ENCODE measurements at regions not wholly inside any gene's neighbourhood (a gene's known extent, or its start where the extent isn't known, plus 50 kb on each side); places are given as distances from the start of the nearest gene placed in this dataset.
"Not testable (repeated sequence)": the region's sequence is repeated elsewhere in the genome, so short reads cannot be mapped to it uniquely, and the experiment has no call there.

DNA sequence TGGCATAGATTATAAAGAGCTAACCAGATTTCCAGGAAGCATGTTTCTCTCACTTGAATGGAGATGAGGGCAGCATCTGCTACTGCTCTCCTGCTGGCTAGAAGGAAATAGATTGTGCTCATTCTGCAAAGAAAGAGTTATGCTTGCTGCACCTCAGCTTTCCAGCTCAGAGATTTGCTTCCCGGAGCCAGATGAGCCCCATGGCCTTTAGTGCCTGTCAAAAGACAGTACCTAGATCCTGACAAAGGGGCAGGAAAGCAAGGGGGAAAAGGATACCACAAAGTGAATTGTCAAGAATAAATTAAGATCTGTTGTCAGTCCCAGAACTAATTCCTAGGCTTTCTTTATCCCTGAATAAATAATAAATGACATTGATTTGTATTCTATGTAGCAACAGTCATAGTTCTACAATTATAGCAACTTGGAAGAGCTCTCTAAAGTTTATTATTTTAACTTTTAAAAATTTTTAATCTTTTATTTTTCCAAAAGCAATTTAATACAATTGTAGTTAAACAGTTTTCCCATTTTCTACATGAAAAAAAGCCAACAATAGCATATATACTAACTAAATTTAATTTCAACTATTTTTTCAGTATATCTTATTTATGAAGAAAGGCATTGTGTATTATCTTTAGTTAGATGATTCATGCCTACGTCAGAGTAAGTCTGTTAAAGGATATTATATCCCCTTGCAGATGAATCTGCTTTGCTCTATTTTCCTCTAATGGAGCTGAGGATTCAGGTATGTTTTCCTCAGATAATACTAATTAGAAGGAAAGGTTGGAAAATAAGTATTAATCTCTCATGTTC lies 306.1 kb upstream of the DDI1 start:
- DNase-seq = no peak

DNA sequence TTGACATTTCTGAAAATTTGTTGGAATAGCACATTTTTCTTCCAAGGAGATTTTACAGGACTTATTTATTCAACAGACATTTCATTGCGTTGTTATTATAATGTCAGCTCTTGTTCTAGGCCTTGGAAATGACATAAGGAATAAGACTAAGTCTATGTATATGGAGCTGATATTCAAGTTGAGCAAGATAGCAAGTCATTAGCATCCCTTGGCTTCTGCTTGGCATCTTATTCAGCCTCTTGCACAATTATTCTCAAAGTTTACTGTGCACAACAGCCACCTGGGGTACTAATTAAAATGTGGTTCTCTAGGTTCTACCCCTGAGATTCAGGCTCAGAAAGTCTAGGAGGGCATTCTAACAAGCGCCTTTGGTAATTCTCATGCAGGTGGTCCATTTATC lies 304.8 kb upstream of the DDI1 start:
- no peak for DNase-seq

- no peak for DNase-seq
Observed at GRCh38 chr11:103733889-103734288, 302.6 kb upstream of the DDI1 start.

DNA sequence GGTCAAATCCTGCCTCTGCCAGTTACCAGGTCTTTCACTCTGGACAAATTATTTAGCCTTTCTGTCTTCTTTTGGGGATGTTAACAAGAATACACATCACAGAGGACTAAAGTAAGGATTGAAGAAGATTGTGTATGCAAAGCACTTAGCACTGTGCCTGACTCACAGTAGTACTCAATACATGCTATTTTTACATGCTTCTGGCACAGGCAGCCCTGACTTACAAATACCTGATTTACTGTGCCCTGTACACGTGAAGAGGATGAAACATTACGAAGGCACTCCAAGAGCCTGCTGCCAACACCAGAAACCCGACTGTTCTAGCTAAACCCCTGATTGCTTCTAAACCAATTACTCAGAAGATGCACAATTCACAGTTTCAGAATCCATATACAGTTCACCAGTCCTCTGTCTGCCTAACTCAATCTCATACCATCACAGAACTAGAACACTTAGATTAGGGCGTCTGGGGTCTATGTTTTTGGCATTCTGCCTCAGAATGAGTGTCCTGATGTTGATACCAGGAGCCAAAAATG lies 300.9 kb upstream of the DDI1 start:
- no peak for DNase-seq

DNA sequence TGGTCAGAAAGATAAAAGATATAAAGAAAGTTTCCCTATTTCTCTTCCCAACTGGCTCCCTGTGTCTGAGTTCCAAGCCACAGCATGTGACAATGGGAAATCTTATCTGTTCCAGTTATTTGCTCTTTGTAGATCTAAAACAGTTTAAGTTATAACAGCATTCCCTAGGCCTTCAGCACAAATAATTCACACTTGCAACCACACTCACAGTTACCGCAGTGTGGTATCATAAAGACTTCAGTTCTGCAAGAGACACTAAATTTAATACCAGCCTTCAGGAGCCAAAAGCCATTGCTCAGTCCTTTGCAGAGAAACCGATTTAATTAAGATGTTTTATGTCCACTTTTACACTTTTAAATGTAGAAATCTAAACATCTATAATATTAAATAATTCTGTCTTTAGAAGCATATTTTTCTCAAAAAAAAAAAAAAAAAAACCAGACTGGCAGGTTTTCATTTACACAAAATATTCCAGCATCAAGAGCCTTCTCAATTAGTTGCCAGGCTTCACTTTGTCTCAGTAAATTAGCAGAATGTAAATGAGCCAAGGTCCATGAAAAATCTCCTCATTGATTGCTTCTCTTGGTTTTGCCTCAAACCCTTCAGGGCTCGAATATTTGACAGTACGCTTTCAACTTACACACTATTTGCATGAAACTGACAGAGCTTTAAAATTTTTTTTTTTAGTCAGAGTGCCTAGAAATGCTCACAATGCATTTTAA lies 300.0 kb upstream of the DDI1 start:
- no peak for DNase-seq

- peak; percentile 5 for DNase-seq
Observed at GRCh38 chr11:103737037-103737622, 299.3 kb upstream of the DDI1 start.

- no peak for DNase-seq
Observed at GRCh38 chr11:103737747-103738146, 298.7 kb upstream of the DDI1 start.

DNA sequence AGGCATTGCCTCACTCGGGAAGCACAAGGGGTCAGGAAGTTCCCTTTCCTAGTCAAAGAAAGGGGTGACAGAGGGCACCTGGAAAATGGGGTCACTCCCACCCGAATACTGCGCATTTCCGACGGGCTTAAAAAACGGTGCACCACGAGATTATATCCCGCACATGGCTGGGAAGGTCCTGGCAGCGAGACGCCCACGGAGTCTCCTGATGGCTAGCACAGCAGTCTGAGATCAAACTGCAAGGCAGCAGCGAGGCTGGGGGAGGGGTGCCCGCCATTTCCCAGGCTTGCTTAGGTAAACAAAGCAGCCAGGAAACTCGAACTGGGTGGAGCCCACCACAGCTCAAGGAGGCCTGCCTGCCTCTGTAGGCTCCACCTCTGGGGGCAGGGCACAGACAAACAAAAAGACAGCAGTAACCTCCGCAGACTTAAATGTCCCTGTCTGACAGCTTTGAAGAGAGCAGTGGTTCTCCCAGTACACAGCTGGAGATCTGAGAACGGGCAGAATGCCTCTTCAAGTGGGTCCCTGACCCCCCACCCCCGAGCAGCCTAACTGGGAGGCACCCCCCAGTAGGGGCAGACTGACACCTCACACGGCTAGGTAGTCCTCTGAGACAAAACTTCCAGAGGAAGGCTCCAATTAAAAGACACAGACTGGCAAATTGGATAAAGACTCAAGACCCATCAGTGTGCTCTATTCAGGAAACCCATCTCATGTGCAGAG lies 297.2 kb upstream of the DDI1 start:
- DNase-seq = not testable (repeated sequence)

- DNase-seq = no peak
Observed at GRCh38 chr11:103744496-103745153, 291.8 kb upstream of the DDI1 start.

- no peak for DNase-seq
Observed at GRCh38 chr11:103749158-103749557, 287.3 kb upstream of the DDI1 start.

- DNase-seq = no peak
Observed at GRCh38 chr11:103768816-103769215, 267.6 kb upstream of the DDI1 start.

DNA sequence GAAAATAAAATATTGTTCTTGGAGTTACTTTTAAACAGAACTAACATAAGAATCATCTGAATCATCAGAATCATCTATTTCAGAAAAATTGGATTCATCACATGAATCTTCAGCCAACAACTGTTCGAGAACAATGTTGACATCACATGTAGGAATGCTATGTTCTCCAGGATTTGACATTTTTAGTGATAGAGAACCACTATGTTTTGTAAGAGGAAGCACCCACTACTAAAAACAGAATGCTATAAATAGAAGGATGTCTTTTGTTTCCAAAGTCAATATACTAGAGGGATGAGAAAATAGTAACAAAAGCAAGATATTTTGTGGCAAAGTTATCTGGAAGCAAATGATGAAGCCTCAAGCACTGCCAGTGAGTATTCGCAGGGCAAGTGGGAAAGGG lies 263.4 kb upstream of the DDI1 start:
- peak; percentile 3 for DNase-seq

GRCh38 chr11:103773537-103773936 lies 262.9 kb upstream of the DDI1 start:
- DNase-seq = no peak

GRCh38 chr11:103779054-103779453 lies 257.4 kb upstream of the DDI1 start:
- DNase-seq = no peak

DNA sequence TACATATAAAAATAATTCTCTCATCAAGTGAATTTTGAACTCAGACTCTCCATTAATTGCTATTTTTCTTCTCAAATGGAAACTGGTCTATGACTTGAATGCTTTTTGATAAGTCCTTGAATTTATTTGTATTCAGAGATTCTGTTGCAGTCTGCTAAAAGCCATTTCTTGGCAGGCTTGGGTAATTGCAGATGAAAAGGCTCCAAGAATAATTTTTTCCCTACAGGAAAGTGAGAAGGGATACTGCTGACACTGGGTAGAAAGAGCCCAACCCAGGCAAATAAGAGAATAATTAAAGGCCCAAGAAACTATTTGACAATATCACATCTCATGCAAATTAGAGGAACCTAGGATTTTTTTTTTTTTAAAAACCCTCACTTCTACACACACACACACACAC lies 246.5 kb upstream of the DDI1 start:
- DNase-seq = no peak

- no peak for DNase-seq
Observed at GRCh38 chr11:103792981-103793468, 243.4 kb upstream of the DDI1 start.

GRCh38 chr11:103794262-103794661 lies 242.2 kb upstream of the DDI1 start:
- DNase-seq = no peak

GRCh38 chr11:103798026-103798425 lies 238.4 kb upstream of the DDI1 start:
- no peak for DNase-seq

GRCh38 chr11:103798446-103798845 lies 238.0 kb upstream of the DDI1 start:
- DNase-seq = no peak

DNA sequence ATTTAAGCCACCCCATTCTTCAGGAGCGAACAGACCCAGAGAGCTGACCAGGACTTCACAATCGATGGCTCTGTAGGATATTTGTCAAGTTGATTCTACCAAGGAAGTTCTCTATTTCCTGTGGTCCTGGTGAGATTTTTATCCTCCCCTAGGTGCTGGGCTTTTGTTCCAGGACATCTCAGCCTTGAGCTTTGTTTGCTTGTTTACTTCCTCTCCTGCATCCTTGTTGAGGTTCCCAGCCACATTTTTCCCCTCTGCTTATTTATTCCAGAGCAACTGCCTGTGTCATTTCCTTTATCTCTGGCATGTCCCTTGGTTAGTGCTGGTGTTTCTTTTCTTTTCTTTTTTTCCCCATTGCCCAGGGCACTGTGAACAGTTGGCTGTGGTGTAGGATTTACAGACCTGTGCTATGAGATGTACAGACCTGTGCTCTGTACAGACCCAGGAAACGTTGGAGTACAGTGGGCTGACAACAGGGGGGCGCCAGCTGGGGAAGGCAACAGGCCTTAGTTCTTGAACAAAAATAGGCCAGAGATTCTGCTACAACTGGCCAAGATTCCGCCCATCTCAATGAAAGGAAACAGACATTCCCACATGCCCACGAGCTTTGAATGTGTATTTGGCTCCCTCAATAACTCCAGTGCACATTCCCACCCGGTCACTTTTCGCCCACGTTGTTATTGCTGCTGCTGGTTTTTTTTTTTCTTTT lies 235.9 kb upstream of the DDI1 start:
- no peak for DNase-seq

GRCh38 chr11:103803062-103803461 lies 233.4 kb upstream of the DDI1 start:
- no peak for DNase-seq

All from tongue (tissue), 1 donor.